Ishikawa (cell line): ENCODE measurements at regions not wholly inside any gene's neighbourhood (a gene's known extent, or its start where the extent isn't known, plus 50 kb on each side); places are given as distances from the start of the nearest gene placed in this dataset.

Experiments
- CEBPB ChIP-seq: IDR thresholded peaks from 2 replicates; pipeline ENCODE4 v1.6.1; 2012
- EP300 ChIP-seq: IDR thresholded peaks from 2 replicates; pipeline ENCODE4 v1.6.1; 2012; ENCODE audit warnings: borderline replicate concordance

DNA sequence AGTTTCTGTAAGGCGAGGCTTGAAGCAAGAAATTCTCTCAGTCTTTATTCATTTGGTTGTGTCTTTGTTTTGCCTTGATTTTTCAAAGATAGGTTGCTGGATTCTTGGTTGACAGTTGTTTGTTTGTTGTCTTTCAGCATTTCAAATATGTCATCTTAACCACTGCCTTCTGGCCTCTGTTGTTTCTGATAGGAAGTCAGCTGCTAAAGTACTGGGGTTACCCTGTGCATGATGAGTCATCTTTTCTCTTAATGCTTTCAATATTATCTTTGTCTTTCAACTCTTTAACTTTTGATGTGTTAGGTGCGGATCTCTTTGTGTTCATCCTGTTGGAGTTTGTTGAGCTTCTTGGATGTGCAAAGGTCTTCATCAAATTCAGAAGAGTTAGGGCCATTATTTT lies 1571.3 kb downstream of the MAT2B start:
- TF ChIP-seq EP300 (no peak), CEBPB (no peak)
